HEK293 (cell line): ENCODE measurements at regions not wholly inside any gene's neighbourhood (a gene's known extent, or its start where the extent isn't known, plus 50 kb on each side); places are given as distances from the start of the nearest gene placed in this dataset.

Source experiments
- CTCF ChIA-PET: fragments of 350-600 bp; formaldehyde crosslinking; extraction: SDS; loops from one replicate; lab custom pipeline; 2021; ENCODE audit warnings: antibody characterized with exemption; lab: Yijun Ruan, JAX
- POLR2A ChIA-PET: fragments of 300-600 bp; formaldehyde crosslinking; extraction: SDS; loops from one replicate; lab custom pipeline; 2020; ENCODE audit warnings: antibody characterized with exemption, inconsistent platforms; lab: Yijun Ruan, JAX
- H3K27ac ChIP-seq: fragments of 200-500 bp; sonication (Bioruptor generic); 2 replicates; pipeline ENCODE4 v1.5.1; 2014; ENCODE audit warnings: low read depth, low read length, control low read depth, inconsistent platforms; ENCODE audit errors: extremely low read depth
- H3K36me3 ChIP-seq, 2 experiments: fragments of 200-500 bp in 1 of 2; sonication (Bioruptor generic) in 1 of 2; 1 replicate in 1 of 2; 2 replicates in 1 of 2; pipeline ENCODE4 v1.5.1; 2014 to 2017; ENCODE audit warnings: inconsistent platforms in 2 of 2, low read length in 2 of 2; ENCODE audit not compliant: control insufficient read depth in 2 of 2, insufficient read depth in 1 of 2
- H3K4me1 ChIP-seq: fragments of 200-500 bp; sonication (Bioruptor generic); 2 replicates; pipeline ENCODE4 v1.5.1; 2014; ENCODE audit warnings: mild to moderate bottlenecking, low read length, inconsistent platforms; ENCODE audit not compliant: control insufficient read depth, insufficient read depth
- H3K4me3 ChIP-seq: 2 replicates; pipeline ENCODE4 v1.5.1; 2011; ENCODE audit warnings: low read depth, mild to moderate bottlenecking, control low read depth, low read length, moderate library complexity
- H3K9me3 ChIP-seq: fragments of 200-500 bp; sonication (Bioruptor generic); 2 replicates; pipeline ENCODE4 v1.5.1; 2014; ENCODE audit warnings: low read depth, low read length, inconsistent platforms; ENCODE audit not compliant: control insufficient read depth, insufficient read depth
- GLIS2 ChIP-seq: fragments of 450-650 bp; formaldehyde crosslinking; IDR thresholded peaks from 2 replicates; pipeline ENCODE4 v1.5.1; 2016; ENCODE audit warnings: missing biosample characterization, missing genetic modification characterization
- HOXD13 ChIP-seq: sonication (generic); formaldehyde crosslinking; IDR thresholded peaks from 2 replicates; pipeline ENCODE4 v1.8.0; 2022; ENCODE audit warnings: missing genetic modification reagents, borderline replicate concordance
- KLF10 ChIP-seq: fragments of 450-650 bp; IDR thresholded peaks from 2 replicates; pipeline ENCODE4 v1.5.1; 2018; ENCODE audit warnings: missing biosample characterization, mild to moderate bottlenecking, missing genetic modification characterization
- KLF8 ChIP-seq: fragments of 450-650 bp; formaldehyde crosslinking; IDR thresholded peaks from 2 replicates; pipeline ENCODE4 v1.5.1; 2016; ENCODE audit warnings: missing biosample characterization, missing genetic modification characterization
- SP7 ChIP-seq: fragments of 450-650 bp; formaldehyde crosslinking; IDR thresholded peaks from 2 replicates; pipeline ENCODE4 v1.5.1; 2016; ENCODE audit warnings: missing biosample characterization, missing genetic modification characterization
- ZBTB7A ChIP-seq: fragments of 450-650 bp; formaldehyde crosslinking; IDR thresholded peaks from 2 replicates; pipeline ENCODE4 v1.5.1; 2016; ENCODE audit warnings: low read depth, missing biosample characterization, missing genetic modification characterization
- ZFP3 ChIP-seq: fragments of 450-650 bp; formaldehyde crosslinking; IDR thresholded peaks from 2 replicates; pipeline ENCODE4 v1.5.1; 2016; ENCODE audit warnings: low read depth, missing biosample characterization, missing genetic modification characterization
- ZNF155 ChIP-seq: fragments of 450-650 bp; formaldehyde crosslinking; IDR thresholded peaks from 2 replicates; pipeline ENCODE4 v1.5.1; 2016; ENCODE audit warnings: missing biosample characterization, missing genetic modification characterization
- ZNF19 ChIP-seq: fragments of 450-650 bp; formaldehyde crosslinking; IDR thresholded peaks from 2 replicates; pipeline ENCODE4; 2016; ENCODE audit warnings: missing biosample characterization, missing genetic modification characterization, low read depth
- ZNF211 ChIP-seq: fragments of 450-650 bp; formaldehyde crosslinking; IDR thresholded peaks from 2 replicates; pipeline ENCODE4 v1.5.1; 2016; ENCODE audit warnings: low read depth, missing biosample characterization, missing genetic modification characterization
- ZNF610 ChIP-seq: fragments of 450-650 bp; formaldehyde crosslinking; IDR thresholded peaks from 2 replicates; pipeline ENCODE4 v1.5.1; 2016; ENCODE audit warnings: missing biosample characterization, missing genetic modification characterization, borderline replicate concordance
- ZNF654 ChIP-seq: fragments of 450-650 bp; formaldehyde crosslinking; IDR thresholded peaks from 2 replicates; pipeline ENCODE4 v1.5.1; 2016; ENCODE audit warnings: low read depth, missing biosample characterization, missing genetic modification characterization
- ZNF670 ChIP-seq: fragments of 450-650 bp; formaldehyde crosslinking; IDR thresholded peaks from 2 replicates; pipeline ENCODE4 v1.5.1; 2016; ENCODE audit warnings: missing biosample characterization, missing genetic modification characterization, low read depth
- ZNF768 ChIP-seq: fragments of 450-650 bp; formaldehyde crosslinking; IDR thresholded peaks from 2 replicates; pipeline ENCODE4 v1.5.1; 2018; ENCODE audit warnings: missing biosample characterization, mild to moderate bottlenecking, missing genetic modification characterization
- ZNF776 ChIP-seq: fragments of 450-650 bp; formaldehyde crosslinking; IDR thresholded peaks from 2 replicates; pipeline ENCODE4 v1.5.0; 2017; ENCODE audit warnings: missing biosample characterization, missing genetic modification characterization, borderline replicate concordance
- ZNF791 ChIP-seq: fragments of 450-650 bp; formaldehyde crosslinking; IDR thresholded peaks from 2 replicates; pipeline ENCODE4 v1.5.1; 2016; ENCODE audit warnings: missing biosample characterization, missing genetic modification characterization
- ZNF837 ChIP-seq: fragments of 450-650 bp; formaldehyde crosslinking; IDR thresholded peaks from 2 replicates; pipeline ENCODE4 v1.5.1; 2016; ENCODE audit warnings: missing biosample characterization, missing genetic modification characterization
- TF ChIP-seq, protein P1 (sequence below): fragments of 450-650 bp; formaldehyde crosslinking; IDR thresholded peaks from 2 replicates; pipeline ENCODE4 v1.5.1; 2017; ENCODE audit warnings: missing biosample characterization, mild to moderate bottlenecking, missing genetic modification characterization, moderate library complexity
- TF ChIP-seq, protein P2 (sequence below): fragments of 450-650 bp; formaldehyde crosslinking; IDR thresholded peaks from 2 replicates; pipeline ENCODE4 v1.5.1; 2017; ENCODE audit warnings: missing biosample characterization, missing genetic modification characterization
- TF ChIP-seq, protein P3 (sequence below): fragments of 450-650 bp; formaldehyde crosslinking; IDR thresholded peaks from 2 replicates; pipeline ENCODE4 v1.5.1; 2016; ENCODE audit warnings: missing biosample characterization, missing genetic modification characterization
- TF ChIP-seq, protein P4 (sequence below): sonication (generic); formaldehyde crosslinking; IDR thresholded peaks from 2 replicates; pipeline ENCODE4 v1.8.1; 2022; ENCODE audit warnings: mild to moderate bottlenecking, moderate library complexity, missing genetic modification reagents
- TF ChIP-seq, protein P5 (sequence below): fragments of 450-650 bp; formaldehyde crosslinking; IDR thresholded peaks from 2 replicates; pipeline ENCODE4 v1.5.1; 2017; ENCODE audit warnings: missing biosample characterization, missing genetic modification characterization
- TF ChIP-seq, protein P6 (sequence below): fragments of 450-650 bp; formaldehyde crosslinking; IDR thresholded peaks from 2 replicates; pipeline ENCODE4 v1.5.1; 2016; ENCODE audit warnings: missing biosample characterization, missing genetic modification characterization, borderline replicate concordance

DNA sequence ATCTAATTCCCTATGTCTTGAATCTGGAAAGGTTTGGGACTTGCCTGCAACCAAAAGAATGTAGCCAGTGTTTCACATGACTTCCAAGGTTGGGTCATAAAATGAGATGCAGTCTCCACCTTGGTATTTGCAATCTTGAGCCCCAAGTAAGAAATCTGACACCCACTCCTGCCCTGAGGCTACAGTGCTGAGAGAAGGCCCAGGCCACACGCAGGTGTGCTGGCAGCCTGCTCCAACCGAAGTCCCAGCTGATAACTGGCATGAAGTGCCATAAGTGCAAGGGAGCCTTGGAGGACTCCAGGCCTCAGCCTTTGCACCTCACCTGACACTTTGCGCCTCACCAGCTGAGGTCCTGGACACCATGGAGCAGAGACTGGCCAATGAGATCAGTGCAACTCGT lies 182.7 kb downstream of the ANAPC1 start:
- H3K4me1 ChIP-seq: peaks cover 14% of the 10 kb centered on the region
- TF ChIP-seq ZNF211 (tag by site-specific recombination) (no peak), ZNF654 (tag by site-specific recombination) (no peak), ZNF670 (tag by site-specific recombination) (no peak), KLF10 (no peak), ZNF791 (tag by site-specific recombination) (no peak), KLF8 (tag by site-specific recombination) (no peak), ZBTB7A (tag by site-specific recombination) (no peak), ZFP3 (tag by site-specific recombination) (no peak), ZNF776 (no peak), ZNF19 (tag by site-specific recombination) (no peak), GLIS2 (tag by site-specific recombination) (no peak), ZNF837 (no peak)
- TF ChIP-seq, protein P1, sequence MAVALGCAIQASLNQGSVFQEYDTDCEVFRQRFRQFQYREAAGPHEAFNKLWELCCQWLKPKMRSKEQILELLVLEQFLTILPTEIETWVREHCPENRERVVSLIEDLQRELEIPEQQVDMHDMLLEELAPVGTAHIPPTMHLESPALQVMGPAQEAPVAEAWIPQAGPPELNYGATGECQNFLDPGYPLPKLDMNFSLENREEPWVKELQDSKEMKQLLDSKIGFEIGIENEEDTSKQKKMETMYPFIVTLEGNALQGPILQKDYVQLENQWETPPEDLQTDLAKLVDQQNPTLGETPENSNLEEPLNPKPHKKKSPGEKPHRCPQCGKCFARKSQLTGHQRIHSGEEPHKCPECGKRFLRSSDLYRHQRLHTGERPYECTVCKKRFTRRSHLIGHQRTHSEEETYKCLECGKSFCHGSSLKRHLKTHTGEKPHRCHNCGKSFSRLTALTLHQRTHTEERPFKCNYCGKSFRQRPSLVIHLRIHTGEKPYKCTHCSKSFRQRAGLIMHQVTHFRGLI: no peak
- TF ChIP-seq, protein P2, sequence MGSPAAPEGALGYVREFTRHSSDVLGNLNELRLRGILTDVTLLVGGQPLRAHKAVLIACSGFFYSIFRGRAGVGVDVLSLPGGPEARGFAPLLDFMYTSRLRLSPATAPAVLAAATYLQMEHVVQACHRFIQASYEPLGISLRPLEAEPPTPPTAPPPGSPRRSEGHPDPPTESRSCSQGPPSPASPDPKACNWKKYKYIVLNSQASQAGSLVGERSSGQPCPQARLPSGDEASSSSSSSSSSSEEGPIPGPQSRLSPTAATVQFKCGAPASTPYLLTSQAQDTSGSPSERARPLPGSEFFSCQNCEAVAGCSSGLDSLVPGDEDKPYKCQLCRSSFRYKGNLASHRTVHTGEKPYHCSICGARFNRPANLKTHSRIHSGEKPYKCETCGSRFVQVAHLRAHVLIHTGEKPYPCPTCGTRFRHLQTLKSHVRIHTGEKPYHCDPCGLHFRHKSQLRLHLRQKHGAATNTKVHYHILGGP (tag by site-specific recombination): no peak
- no peaks in the 10 kb centered on the region for H3K36me3 ChIP-seq
- CTCF ChIA-PET: interaction anchor here (0.6 to 2.2 kb wide), 10 partner anchors 10 to 889 kb away, joined by 3 to 8 read pairs (median 3); no protein-coding TSS in a partner anchor
- no peak overlapping the region for H3K4me3 ChIP-seq
- POLR2A ChIA-PET: no interaction called here
- no peaks in the 10 kb centered on the region for H3K9me3 ChIP-seq
- H3K27ac ChIP-seq: no peak overlapping the region

DNA sequence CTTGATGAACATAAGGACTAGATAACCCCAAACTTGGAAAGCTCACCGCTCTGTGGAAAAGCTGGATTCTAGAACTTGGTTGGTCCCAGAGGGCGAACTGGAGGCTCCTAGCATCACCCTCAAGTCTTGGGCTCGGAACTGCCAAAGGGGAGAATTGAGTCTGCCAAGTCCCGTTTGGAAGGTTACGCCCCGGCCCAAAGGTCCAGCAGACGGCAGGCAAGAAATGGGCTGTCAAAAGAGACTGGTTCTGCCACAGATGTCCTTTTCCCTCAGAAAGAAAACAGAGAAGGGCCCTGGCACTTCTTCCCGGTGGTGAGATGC lies 182.2 kb downstream of the ANAPC1 start:
- no peaks in the 10 kb centered on the region for H3K36me3 ChIP-seq
- H3K9me3 ChIP-seq: no peaks in the 10 kb centered on the region
- peak overlapping the region; percentile 19; the same call in 1 of the 2 replicates for H3K27ac ChIP-seq
- H3K4me1 ChIP-seq: peaks cover 15% of the 10 kb centered on the region
- POLR2A ChIA-PET: no interaction called here
- no peak overlapping the region for H3K4me3 ChIP-seq
- CTCF ChIA-PET: interaction anchor here (0.6 to 2.2 kb wide), 8 partner anchors 10 to 889 kb away, joined by 3 to 8 read pairs (median 4); no protein-coding TSS in a partner anchor
- TF ChIP-seq HOXD13 (no peak), ZNF610 (tag by site-specific recombination) (no peak), SP7 (tag by site-specific recombination) (no peak), ZNF155 (tag by site-specific recombination) (no peak), ZNF768 (tag by site-specific recombination) (no peak)
- TF ChIP-seq, protein P3, sequence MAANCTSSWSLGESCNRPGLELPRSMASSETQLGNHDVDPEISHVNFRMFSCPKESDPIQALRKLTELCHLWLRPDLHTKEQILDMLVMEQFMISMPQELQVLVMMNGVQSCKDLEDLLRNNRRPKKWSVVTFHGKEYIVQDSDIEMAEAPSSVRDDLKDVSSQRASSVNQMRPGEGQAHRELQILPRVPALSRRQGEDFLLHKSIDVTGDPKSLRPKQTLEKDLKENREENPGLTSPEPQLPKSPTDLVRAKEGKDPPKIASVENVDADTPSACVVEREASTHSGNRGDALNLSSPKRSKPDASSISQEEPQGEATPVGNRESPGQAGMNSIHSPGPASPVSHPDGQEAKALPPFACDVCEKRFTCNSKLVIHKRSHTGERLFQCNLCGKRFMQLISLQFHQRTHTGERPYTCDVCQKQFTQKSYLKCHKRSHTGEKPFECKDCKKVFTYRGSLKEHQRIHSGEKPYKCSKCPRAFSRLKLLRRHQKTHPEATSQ (tag by site-specific recombination): no peak
- TF ChIP-seq, protein P4, sequence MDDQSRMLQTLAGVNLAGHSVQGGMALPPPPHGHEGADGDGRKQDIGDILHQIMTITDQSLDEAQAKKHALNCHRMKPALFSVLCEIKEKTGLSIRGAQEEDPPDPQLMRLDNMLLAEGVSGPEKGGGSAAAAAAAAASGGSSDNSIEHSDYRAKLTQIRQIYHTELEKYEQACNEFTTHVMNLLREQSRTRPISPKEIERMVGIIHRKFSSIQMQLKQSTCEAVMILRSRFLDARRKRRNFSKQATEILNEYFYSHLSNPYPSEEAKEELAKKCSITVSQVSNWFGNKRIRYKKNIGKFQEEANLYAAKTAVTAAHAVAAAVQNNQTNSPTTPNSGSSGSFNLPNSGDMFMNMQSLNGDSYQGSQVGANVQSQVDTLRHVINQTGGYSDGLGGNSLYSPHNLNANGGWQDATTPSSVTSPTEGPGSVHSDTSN (CRISPR knock-in tag): no peak
- TF ChIP-seq, protein P5, sequence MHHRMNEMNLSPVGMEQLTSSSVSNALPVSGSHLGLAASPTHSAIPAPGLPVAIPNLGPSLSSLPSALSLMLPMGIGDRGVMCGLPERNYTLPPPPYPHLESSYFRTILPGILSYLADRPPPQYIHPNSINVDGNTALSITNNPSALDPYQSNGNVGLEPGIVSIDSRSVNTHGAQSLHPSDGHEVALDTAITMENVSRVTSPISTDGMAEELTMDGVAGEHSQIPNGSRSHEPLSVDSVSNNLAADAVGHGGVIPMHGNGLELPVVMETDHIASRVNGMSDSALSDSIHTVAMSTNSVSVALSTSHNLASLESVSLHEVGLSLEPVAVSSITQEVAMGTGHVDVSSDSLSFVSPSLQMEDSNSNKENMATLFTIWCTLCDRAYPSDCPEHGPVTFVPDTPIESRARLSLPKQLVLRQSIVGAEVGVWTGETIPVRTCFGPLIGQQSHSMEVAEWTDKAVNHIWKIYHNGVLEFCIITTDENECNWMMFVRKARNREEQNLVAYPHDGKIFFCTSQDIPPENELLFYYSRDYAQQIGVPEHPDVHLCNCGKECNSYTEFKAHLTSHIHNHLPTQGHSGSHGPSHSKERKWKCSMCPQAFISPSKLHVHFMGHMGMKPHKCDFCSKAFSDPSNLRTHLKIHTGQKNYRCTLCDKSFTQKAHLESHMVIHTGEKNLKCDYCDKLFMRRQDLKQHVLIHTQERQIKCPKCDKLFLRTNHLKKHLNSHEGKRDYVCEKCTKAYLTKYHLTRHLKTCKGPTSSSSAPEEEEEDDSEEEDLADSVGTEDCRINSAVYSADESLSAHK (tag by site-specific recombination): no peak
- TF ChIP-seq, protein P6, sequence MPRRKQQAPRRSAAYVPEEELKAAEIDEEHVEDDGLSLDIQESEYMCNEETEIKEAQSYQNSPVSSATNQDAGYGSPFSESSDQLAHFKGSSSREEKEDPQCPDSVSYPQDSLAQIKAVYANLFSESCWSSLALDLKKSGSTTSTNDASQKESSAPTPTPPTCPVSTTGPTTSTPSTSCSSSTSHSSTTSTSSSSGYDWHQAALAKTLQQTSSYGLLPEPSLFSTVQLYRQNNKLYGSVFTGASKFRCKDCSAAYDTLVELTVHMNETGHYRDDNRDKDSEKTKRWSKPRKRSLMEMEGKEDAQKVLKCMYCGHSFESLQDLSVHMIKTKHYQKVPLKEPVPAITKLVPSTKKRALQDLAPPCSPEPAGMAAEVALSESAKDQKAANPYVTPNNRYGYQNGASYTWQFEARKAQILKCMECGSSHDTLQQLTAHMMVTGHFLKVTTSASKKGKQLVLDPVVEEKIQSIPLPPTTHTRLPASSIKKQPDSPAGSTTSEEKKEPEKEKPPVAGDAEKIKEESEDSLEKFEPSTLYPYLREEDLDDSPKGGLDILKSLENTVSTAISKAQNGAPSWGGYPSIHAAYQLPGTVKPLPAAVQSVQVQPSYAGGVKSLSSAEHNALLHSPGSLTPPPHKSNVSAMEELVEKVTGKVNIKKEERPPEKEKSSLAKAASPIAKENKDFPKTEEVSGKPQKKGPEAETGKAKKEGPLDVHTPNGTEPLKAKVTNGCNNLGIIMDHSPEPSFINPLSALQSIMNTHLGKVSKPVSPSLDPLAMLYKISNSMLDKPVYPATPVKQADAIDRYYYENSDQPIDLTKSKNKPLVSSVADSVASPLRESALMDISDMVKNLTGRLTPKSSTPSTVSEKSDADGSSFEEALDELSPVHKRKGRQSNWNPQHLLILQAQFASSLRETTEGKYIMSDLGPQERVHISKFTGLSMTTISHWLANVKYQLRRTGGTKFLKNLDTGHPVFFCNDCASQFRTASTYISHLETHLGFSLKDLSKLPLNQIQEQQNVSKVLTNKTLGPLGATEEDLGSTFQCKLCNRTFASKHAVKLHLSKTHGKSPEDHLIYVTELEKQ (tag by site-specific recombination): no peak
